HG02588 (cell line): ENCODE measurements at regions not wholly inside any gene's neighbourhood (a gene's known extent, or its start where the extent isn't known, plus 50 kb on each side); places are given as distances from the start of the nearest gene placed in this dataset.

Experiments
- ATAC-seq: cut with Tn5 transposase; IDR thresholded peaks from one replicate; pipeline ENCODE4 v1.9.1; 2021; ENCODE audit warnings: mild to moderate bottlenecking, moderate library complexity; ENCODE audit not compliant: unreplicated experiment

DNA sequence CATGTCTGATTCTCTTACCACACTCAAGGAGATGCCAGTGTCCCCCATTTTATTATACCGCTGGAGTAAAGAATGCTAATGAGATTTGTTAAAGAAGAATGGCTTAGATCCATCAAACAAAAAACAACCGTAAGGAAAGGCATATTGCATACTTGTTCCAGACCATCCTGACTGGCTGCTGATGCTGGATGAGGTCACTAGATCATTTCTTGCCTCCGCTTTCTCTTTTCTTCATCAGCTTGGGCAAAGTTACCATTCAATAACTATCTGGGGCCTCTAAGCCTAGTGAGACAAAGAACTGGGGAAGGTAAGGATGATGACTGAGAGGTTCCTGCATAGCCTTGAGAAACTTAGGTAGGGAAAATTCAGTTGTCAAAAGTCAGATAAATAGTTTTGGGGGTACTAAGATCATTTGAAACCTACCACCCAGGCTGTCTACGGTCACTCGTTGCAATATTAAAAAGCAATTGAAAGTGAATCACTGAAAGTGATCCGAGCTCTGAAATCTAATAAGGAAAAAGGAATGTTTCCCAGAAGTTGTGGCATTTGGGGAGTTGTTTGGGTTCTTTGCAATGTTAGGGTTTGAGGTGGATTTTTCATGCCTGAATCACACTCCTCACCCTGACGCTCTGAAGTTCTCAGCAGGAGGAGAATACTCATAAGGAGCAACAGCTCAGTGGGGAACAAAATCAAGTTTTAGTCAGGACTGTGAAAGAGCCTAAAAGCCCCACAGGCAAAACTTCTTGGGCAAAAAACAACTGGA, 176.8 kb downstream of the HHIPL2 start:
- no peak for ATAC-seq

DNA sequence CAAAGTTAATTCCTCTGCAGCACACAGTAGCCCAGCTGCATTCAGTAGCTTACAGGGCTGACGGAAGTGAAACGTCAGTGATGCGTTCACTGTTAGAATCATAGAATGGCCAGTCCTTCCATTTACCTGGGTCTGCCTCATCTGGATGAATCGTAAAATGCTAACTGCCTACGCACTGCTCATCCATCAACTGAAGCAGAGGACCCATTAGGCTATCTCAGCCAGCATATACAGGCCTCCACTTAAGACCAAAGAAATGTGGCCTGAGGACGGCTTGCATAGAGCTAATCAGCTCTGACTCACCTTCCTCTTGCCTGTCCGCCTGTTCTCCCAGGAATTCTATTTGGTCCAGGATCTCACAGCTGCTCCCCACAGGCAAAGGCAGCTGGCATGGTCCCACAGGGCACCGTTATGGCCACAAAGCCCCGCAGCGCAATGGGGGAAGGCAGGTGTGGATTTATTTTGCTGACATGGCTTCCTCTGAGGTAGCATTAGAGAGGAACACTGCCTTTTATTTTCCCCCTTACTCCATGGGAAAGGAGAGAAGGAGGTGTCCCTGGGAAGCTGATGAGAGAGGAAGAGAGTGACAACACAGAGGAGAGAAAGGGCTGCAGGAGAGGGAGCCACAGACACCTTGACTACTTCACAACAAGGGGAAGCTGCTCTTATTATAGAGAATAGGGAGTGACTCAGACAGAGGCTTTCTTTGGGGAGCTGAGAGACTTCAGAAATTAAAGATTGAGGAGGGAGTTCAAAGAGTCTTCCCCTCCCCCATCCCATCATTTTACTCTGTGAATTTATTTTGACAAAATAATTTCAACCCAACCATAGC, 177.6 kb downstream of the HHIPL2 start:
- ATAC-seq = no peak

DNA sequence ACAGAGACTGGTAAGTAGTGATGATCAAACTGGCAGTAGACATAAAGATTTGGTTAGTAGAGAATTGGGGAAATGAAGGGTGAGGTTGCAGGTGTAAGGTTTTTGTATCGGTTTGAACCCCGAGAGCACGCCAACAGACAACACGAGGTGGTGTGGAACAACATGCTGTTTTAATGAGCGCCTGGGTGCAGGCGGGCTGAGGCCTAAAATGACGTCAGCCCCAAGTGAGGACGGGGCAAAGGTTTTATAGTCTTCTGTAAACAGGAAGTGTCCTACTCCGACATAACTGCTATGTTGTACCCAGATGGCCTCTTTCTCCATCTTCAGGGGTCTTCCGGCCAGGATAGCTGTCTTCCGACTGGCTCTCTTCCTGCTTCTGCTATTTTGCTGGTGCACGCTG, 178.8 kb downstream of the HHIPL2 start:
- no peak for ATAC-seq

DNA sequence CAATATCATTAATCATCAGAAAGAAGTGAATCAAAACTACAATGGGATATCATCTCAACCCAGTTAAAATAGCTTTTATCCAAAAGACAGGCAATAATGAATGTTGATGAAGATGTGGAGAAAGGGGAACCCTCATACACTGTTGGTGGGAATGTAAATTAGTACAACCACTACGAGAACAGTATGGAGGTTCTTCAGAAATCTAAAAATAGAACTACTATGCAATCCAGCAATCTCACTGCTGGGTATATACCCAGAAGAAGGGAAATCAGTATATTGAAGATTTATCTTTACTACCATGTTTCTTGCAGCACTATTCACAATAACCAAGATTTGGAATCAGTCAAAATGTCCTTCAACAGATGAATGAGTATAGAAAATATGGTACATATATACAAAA, 189.8 kb downstream of the HHIPL2 start:
- ATAC-seq = no peak

DNA sequence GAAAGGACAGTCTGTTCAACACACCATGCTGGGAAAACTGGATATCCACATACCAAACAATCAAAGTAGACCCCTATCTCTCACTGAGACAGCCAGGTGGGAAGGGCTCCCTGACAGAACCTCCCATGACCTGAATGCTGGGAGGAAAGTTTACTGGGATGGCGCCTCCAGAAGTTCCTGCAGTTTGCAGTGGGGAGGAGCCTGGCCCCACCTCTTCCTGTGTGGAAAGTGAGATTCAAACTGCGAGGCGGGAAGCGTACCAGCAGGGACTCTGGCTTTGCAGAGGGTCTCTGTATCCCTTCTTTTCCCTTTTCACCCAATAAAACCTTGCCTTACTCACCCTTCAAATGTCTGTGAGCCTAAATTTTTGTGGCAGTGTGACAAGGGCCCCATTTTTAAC, 190.7 kb downstream of the HHIPL2 start:
- ATAC-seq = no peak

DNA sequence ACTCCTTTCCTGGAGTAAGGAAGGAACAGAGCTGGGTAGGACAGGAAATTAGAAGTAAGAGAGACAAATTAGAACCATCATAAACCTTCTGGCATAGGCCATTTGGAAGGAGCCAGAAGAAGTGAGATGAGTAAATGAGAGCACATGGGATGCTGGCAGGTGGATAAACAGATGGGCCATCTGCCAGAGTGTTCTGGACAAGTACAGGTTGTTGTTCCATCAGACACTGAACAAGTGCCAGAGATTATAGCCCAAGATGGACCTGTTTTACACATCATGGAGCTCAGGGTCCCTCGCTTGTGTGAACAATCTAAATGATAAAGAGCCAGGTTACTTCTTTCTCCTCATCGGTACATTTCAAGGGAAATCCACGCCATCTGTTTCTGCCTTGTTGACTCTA, 200.3 kb downstream of the HHIPL2 start:
- ATAC-seq = no peak

DNA sequence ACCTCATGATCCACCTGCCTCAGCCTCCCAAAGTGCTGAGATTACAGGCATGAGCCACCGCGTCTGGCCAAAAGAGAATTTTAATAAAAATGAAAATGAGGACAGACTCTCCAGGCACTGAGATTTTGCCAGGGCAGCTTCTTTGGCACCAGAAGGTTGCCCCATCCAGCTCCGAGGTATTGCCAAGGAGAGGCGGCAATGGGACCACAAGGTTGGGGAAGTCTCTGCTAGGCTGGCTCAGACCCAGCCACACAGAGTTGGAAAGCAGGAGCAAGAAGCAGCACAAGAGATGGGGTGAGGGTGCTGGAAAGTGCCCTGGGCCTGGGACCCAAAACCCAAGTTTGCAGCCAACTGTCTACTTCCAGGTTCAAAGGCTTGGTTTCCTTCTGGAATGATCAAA, 200.9 kb downstream of the HHIPL2 start:
- ATAC-seq = no peak

DNA sequence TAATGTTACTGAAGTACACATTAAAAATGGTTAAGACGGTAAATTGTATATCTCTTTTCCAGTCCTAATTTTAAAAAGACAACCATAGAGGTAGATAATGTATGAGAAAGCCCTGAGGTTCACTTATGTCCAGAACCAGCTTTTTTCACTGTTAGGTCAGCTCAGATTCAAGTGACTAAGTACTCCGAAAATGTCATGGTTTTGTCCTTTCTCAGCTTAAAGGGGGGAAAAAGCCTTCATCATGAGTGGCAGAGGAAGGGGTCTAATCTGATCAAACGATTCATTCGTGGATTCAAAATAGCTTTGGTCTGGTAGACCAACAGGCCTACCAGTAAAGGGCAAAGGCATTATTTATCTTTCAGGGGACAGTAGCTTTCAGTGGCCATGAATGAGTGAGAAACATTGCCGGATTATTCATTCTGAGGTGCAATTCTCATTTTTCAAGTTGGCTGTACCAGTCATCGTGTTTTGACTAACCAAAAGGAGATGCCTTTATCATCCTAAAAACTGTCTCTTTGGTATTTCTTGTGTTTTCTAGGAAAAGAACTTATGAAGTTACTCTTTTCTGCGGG, 208.4 kb downstream of the HHIPL2 start:
- ATAC-seq = no peak

DNA sequence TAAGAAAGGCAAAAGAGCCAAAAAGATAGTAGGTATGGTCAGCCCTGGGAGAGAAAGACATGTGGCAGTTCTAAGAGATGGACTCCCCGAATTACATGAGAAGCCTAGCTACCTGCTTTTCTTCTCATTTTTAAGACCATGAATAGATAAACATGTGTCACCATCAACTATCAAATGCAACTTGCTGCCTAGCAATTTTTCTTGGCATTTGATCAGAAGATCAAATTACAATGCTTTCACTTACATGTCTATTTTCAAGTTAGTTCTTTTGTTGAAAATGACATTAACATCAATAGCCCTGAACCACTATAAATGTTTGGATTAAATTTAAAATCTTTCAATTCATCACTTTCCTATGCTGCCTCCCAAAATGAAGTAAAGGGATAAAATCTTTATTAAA, 212.3 kb downstream of the HHIPL2 start:
- ATAC-seq = no peak

DNA sequence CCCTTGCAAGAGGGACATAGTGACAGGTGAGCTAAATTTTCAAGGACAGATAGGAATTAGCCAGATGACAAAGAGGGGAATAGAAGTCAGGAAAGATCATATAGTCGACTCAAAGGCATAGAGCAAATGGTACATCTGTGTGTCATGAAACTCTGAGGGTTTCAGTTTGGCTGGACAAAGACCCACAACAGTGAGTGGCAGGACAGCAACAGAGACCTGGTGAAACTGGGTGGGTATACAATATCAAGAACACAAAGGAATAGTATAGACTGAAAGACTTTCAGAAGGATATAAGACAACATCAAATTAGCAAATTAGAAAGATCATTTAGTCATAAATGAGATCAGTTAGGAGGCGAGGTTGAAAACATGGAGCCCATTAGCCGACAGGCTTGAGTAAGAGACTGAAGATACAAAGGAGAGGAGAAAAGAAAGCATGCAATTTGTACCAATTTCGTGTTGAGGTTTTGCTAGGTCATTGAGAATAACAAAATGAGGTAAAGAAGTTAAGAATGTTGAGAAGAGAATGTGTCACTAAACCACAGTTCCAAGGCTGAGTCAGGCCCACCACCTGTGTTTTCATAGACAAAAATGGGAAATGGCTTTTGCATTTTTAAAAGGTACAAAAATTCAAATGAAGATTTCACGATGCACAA, 213.8 kb downstream of the HHIPL2 start:
- no peak for ATAC-seq

DNA sequence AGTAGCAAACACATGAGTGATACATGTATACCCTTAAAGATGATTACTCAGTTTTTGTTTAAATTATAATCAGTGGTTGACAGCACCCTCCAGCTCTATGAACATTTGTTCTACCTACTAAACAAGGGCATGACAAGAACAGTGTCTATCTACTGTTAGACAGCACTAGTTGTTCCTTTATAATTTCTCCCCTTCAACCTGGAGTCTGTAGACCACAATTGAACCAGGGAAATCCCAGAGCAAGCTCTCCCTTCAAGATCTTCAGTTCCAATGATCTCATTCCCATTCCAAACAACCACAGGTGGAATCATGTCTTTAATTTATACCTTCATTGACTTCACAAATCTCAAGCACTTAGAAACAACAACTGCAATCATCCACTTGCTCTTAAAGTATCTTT, 216.1 kb downstream of the HHIPL2 start:
- no peak for ATAC-seq

DNA sequence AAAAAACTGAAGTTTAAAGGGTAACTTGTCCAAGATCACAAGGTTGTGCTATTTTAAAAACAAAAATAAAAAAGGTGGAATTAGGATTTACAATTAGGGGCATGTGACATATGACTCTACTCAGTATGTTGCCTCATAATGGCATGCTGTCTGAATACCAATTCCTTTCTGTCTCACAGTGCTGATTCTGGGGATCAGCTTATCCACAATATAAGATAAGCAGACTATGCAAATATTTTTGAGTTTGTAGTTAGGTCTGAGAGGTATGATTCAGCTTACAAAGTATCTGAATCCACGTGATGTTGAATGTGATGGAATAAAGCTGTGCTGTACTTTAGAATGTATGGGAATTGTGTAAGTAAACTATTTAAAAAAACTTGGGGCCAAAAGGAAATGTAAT, 216.6 kb downstream of the HHIPL2 start:
- ATAC-seq = no peak

DNA sequence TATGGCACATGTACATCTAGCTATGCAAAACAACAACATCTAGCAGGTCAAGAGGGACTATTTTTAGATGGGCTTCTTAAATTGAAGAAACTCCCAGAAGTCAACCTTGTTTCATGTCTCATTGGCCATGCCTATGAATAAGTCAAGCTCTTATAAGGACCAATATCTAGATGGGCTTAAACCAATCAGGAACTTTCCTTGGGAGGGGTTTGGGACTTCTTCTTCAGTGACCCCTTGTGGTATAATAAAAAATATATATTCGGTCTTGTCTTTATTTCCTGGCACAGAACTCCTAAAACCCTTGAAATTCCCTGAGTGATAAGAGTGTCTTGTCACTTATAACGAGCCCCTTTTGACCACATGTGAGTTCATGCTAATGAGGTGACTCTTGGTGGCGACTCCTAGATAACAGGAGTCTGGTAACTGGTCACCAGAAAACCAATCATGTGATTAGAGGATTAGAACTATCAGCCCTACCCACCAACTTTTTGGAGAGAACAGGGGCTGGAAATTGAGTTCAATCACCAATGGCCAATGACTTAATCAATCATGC, 218.3 kb downstream of the HHIPL2 start:
- no peak for ATAC-seq

DNA sequence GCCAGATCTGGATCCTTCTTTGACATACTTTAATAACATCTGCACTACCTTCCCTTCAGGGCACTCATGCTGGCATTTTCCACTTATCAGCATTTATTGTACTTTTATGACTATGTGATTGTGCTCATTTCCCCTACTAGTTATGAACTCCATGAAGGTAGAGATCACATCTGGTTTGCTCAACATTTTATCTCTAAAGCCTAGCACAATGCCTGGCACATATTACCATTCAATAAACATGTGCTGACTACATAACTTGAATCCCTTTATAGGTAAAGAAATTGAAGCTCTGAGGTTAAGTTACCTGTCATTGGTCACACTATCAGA, 221.2 kb downstream of the HHIPL2 start:
- ATAC-seq = no peak

DNA sequence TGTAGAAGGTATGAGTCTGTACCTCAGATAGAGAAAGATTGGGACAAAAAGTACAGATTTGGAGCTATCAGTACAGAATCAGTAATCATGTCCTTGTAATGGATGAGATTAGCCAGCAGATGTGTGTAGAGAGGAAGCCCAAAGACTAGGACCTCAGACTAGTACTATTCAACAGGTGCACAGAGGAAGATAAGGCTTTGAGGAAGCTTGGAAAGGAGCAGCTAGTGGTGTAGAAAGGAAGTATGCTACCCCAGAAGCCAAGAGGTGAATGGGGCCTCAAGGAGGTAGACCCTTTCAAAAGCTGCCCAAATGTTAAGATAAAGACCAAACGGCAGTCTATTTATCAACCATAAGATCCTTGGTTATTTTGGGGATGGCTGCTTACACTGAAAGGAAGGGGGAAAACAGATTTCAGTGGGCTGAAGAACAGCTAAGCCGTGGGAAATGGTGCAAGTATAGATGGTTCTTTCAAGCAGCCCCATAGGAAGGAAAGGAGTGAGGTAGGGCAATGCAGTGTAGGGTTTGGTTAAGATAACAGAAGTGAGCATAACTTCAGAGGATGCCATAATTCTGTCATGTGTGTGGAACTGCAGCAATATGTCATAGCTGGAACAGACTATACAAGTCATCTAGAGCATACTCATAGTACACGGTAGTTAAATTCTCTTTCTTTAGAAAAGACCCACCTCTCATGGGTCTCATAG, 221.7 kb downstream of the HHIPL2 start:
- no peak for ATAC-seq

DNA sequence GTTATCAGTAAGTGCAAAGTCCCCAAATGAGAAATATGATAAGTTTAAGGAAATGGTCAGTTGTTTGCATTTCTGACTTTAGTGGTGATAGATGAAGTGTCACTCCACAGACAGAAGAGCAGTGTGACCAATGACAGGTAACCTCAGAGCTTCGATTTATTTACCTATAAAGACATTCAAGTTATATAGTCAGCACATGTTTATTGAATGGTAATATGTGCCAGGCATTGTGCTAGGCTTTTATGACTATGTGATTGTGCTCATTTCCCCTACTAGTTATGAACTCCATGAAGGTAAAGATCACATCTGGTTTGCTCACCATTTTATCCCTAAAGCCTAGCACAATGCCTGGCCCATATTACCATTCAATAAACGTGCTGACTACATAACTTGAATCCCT, 222.4 kb downstream of the HHIPL2 start:
- no peak for ATAC-seq

DNA sequence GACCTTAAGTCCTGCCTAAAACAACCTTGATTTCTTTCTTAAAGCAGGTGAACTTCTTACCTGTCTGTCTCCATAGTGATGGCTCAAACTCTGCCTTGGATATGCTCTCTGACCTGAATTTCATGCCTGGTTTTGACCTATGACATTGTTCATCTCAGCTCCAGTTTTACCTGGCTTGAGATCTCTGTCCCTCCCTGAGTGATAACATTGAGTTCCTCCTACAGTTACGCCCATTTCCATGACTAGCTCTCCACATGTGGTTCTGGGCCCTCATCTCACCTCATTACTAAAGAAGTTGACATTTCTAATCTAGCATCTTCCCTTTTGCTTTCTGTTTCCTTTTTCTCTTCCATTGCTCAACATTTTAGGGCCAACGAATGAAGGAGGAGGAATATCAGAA, 233.1 kb downstream of the HHIPL2 start:
- no peak for ATAC-seq

DNA sequence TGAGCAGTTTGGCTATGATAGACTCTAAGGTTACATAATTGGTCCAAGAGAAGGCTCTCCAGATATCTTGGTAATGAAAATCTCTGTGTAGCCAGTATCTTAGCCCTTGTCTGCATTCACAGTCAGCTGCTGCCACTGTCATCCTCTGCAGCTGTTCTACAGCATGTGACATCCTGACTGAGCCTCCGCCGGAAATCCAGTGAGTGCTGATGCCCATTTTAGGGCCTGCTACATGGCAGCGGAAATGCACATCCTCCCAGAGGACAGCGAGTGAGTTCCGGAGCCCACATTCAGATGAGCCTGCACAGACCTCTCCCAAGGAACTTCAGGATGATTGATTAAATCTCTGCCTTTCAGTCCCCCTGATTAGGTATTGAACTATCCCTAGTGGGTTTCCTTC, 237.1 kb downstream of the HHIPL2 start:
- no peak for ATAC-seq

DNA sequence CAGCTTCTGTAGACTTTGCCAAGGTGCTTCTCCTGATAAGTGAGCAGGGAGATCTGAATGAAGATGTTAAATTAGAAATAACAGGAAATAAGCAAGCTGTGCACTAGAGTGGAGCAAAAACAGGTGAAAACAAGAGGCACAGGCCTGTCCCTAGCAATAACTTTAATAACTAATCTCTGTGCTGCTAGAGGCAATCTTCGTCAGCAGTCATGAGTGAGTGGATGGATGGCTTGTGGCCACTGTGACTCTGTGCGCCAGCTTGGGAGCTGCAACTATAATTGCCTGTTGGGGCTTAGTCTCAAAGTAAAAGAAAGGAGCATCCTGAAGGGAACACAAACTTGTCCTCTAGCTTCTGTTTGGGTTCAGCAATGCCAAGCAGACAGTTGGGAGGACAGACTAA, 240.3 kb downstream of the HHIPL2 start:
- ATAC-seq = no peak

DNA sequence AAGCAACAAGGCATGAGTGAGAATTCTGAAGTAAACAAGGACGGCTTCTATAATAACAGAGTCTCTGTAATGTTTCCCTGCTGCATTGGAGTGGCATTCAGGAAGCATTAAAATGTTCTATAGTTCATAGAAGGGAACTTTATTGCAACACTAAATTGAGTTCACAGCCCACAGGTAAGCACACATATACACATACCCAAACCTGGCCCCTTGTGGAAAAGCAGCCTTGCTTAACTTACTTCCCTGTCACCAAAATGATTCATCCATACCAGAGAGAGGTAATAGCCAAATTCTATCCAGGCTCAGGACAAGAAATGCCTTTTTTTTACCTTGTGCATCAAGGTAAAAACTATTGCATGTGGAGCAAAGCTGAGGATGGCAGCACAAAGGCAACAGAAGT, 241.4 kb downstream of the HHIPL2 start:
- ATAC-seq = no peak

DNA sequence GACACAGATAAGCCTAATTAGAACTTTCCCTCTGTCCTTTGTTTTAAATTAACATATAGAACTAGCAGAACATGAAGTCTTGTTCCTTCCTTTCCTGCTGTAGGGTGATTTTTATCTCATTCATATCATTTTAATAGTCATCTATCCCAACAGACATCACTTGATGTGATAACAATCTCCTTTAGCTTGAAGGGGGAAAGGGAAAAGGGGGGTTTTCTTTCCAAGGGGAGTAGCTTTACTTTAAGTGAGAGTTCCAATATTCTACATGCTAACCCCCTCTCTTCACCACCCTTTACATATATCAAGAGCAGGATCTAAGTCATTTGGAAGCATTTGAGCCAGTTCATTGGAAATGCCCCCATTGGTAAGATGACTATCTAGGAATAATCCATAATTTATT, 241.9 kb downstream of the HHIPL2 start:
- ATAC-seq = no peak
